Astrocyte (in vitro differentiated cells and primary cell): ENCODE measurements at regions not wholly inside any gene's neighbourhood (a gene's known extent, or its start where the extent isn't known, plus 50 kb on each side); places are given as distances from the start of the nearest gene placed in this dataset.

Experiments used
- DNase-seq: peaks from one replicate; pipeline ENCODE4 v3.0.0-alpha.2; 2010; ENCODE audit warnings: low read depth
- FAIRE-seq: peaks from 2 replicates; lab custom pipeline; 2011; peaks lifted over from hg19 to GRCh38; lab: Jason Lieb, UNC
- H2AFZ ChIP-seq: 2 replicates; pipeline ENCODE4 v1.6.0; 2012; ENCODE audit warnings: low read depth, low read length, inconsistent platforms
- H3K27ac ChIP-seq: 2 replicates; pipeline ENCODE4 v1.5.1; 2011; ENCODE audit warnings: low read depth, low read length, inconsistent platforms
- H3K27me3 ChIP-seq: 2 replicates; pipeline ENCODE4 v1.6.0; 2011; ENCODE audit warnings: low read length, inconsistent platforms; ENCODE audit not compliant: insufficient read depth
- H3K36me3 ChIP-seq: 2 replicates; pipeline ENCODE4 v1.5.1; 2011; ENCODE audit warnings: low read length, inconsistent platforms; ENCODE audit not compliant: insufficient read depth
- H3K4me1 ChIP-seq: 2 replicates; pipeline ENCODE4 v1.5.1; 2011; ENCODE audit warnings: low read length, inconsistent platforms; ENCODE audit not compliant: insufficient read depth
- H3K4me2 ChIP-seq: 2 replicates; pipeline ENCODE4 v1.6.0; 2012; ENCODE audit warnings: low read length, inconsistent platforms
- H3K4me3 ChIP-seq: 2 replicates; pipeline ENCODE4 v1.5.1; 2011; ENCODE audit warnings: low read depth, mild to moderate bottlenecking, low read length, inconsistent platforms; ENCODE audit not compliant: insufficient read depth
- H3K79me2 ChIP-seq: 2 replicates; pipeline ENCODE4 v1.6.0; 2012; ENCODE audit warnings: mild to moderate bottlenecking, low read length, inconsistent platforms; ENCODE audit not compliant: insufficient read depth
- H3K9ac ChIP-seq: 2 replicates; pipeline ENCODE4 v1.6.0; 2012; ENCODE audit warnings: mild to moderate bottlenecking, low read length, inconsistent platforms
- H3K9me3 ChIP-seq: 2 replicates; pipeline ENCODE4 v1.5.1; 2012; ENCODE audit warnings: low read depth, mild to moderate bottlenecking, low read length, inconsistent platforms; ENCODE audit not compliant: insufficient read depth
- H4K20me1 ChIP-seq: 2 replicates; pipeline ENCODE4 v1.6.0; 2012; ENCODE audit warnings: low read length, inconsistent platforms; ENCODE audit not compliant: insufficient read depth
- H3K27ac Mint-ChIP-seq: one replicate; pipeline ENCODE4 v1.8.0; 2021; ENCODE audit warnings: mild to moderate bottlenecking, mixed read lengths; ENCODE audit not compliant: unreplicated experiment
- H3K27me3 Mint-ChIP-seq: one replicate; pipeline ENCODE4 v1.8.0; 2021; ENCODE audit warnings: low read depth, mixed read lengths; ENCODE audit not compliant: unreplicated experiment
- H3K36me3 Mint-ChIP-seq: one replicate; pipeline ENCODE4 v1.8.0; 2021; ENCODE audit warnings: low read depth, mixed read lengths; ENCODE audit not compliant: unreplicated experiment
- H3K4me1 Mint-ChIP-seq: one replicate; pipeline ENCODE4 v1.8.0; 2021; ENCODE audit warnings: low read depth, mixed read lengths; ENCODE audit not compliant: unreplicated experiment
- H3K4me3 Mint-ChIP-seq: one replicate; pipeline ENCODE4 v1.8.0; 2021; ENCODE audit warnings: mild to moderate bottlenecking, moderate library complexity, mixed read lengths; ENCODE audit not compliant: unreplicated experiment
- H3K9me3 Mint-ChIP-seq: one replicate; pipeline ENCODE4 v1.8.0; 2021; ENCODE audit warnings: mild to moderate bottlenecking, mixed read lengths; ENCODE audit not compliant: unreplicated experiment
- CTCF ChIP-seq: IDR thresholded peaks from 2 replicates; pipeline ENCODE4 v1.5.1; 2011; ENCODE audit warnings: low read depth, mild to moderate bottlenecking, inconsistent platforms, low read length, moderate library complexity; ENCODE audit not compliant: insufficient read depth
- EZH2 ChIP-seq: IDR thresholded peaks from 2 replicates; pipeline ENCODE4 v1.6.1; 2012; ENCODE audit warnings: mild to moderate bottlenecking, low read length, inconsistent platforms; ENCODE audit not compliant: insufficient read depth

GRCh38 chr12:13431041-13431440 is 234.5 kb downstream of the EMP1 start:
- peaks cover 10% of the 10 kb centered on the region for H3K9me3 Mint-ChIP-seq
- H3K36me3 Mint-ChIP-seq, result no peaks in the 10 kb centered on the region
- peaks cover 22% of the 10 kb centered on the region for H3K4me1 Mint-ChIP-seq
- no peak overlapping the region for H3K4me3 Mint-ChIP-seq
- no peak overlapping the region for H3K9ac ChIP-seq
- DNase-seq (no peak), FAIRE-seq (no peak)
- peaks cover 2% of the 10 kb centered on the region for H3K4me1 ChIP-seq
- no peaks in the 10 kb centered on the region for H3K79me2 ChIP-seq
- no peaks in the 10 kb centered on the region for H4K20me1 ChIP-seq
- TF ChIP-seq CTCF (no peak), EZH2 (no peak)
- H3K27me3 Mint-ChIP-seq, result no peaks in the 10 kb centered on the region
- no peaks in the 10 kb centered on the region for H3K27me3 ChIP-seq
- H3K4me2 ChIP-seq, result no peak overlapping the region
- no peak overlapping the region for H2AFZ ChIP-seq
- H3K4me3 ChIP-seq, result no peak overlapping the region
- H3K36me3 ChIP-seq, result no peaks in the 10 kb centered on the region
- peaks cover 3% of the 10 kb centered on the region for H3K9me3 ChIP-seq
- no peak overlapping the region for H3K27ac Mint-ChIP-seq
- no peak overlapping the region for H3K27ac ChIP-seq

GRCh38 chr12:13428538-13429265 is 232.2 kb downstream of the EMP1 start:
- no peak overlapping the region for H3K27ac Mint-ChIP-seq
- H3K4me1 Mint-ChIP-seq, result peaks cover 27% of the 10 kb centered on the region
- H3K27ac ChIP-seq, result no peak overlapping the region
- H3K27me3 Mint-ChIP-seq, result no peaks in the 10 kb centered on the region
- H3K79me2 ChIP-seq, result no peaks in the 10 kb centered on the region
- peaks cover 4% of the 10 kb centered on the region for H3K4me1 ChIP-seq
- H3K9me3 Mint-ChIP-seq, result peaks cover 10% of the 10 kb centered on the region
- H3K9ac ChIP-seq, result no peak overlapping the region
- no peaks in the 10 kb centered on the region for H3K36me3 Mint-ChIP-seq
- TF ChIP-seq CTCF (no peak), EZH2 (no peak)
- H4K20me1 ChIP-seq, result no peaks in the 10 kb centered on the region
- peak; percentile 3 for DNase-seq
- H2AFZ ChIP-seq, result no peak overlapping the region
- no peak for FAIRE-seq
- H3K36me3 ChIP-seq, result no peaks in the 10 kb centered on the region
- no peak overlapping the region for H3K4me3 ChIP-seq
- no peak overlapping the region for H3K4me2 ChIP-seq
- H3K9me3 ChIP-seq, result peaks cover 3% of the 10 kb centered on the region
- H3K4me3 Mint-ChIP-seq, result no peak overlapping the region
- no peaks in the 10 kb centered on the region for H3K27me3 ChIP-seq

- no peak for TF ChIP-seq CTCF
- TF ChIP-seq EZH2, result no peak
- Histone ChIP-seq H3K9ac (no peak overlapping the region), H3K27ac (peak overlapping the region; percentile 48), H3K4me1 (peaks cover 4% of the 10 kb centered on the region), H2AFZ (no peak overlapping the region), H3K79me2 (no peaks in the 10 kb centered on the region), H4K20me1 (no peaks in the 10 kb centered on the region), H3K27me3 (no peaks in the 10 kb centered on the region), H3K4me3 (no peak overlapping the region), H3K4me2 (peak overlapping the region; percentile 51), H3K36me3 (no peaks in the 10 kb centered on the region), H3K9me3 (peaks cover 3% of the 10 kb centered on the region)
- peaks cover 27% of the 10 kb centered on the region for H3K4me1 Mint-ChIP-seq
- H3K36me3 Mint-ChIP-seq, result no peaks in the 10 kb centered on the region
- no peaks in the 10 kb centered on the region for H3K27me3 Mint-ChIP-seq
- FAIRE-seq (peak; percentile 99), DNase-seq (peak; percentile 88)
- peaks cover 10% of the 10 kb centered on the region for H3K9me3 Mint-ChIP-seq
- H3K27ac Mint-ChIP-seq, result peak overlapping the region; percentile 97
- peak overlapping the region; percentile 12 for H3K4me3 Mint-ChIP-seq
Observed at GRCh38 chr12:13425766-13426165, 229.2 kb downstream of the EMP1 start.
